Left renal cortex interstitium (tissue), 4 donors: ENCODE measurements at regions not wholly inside any gene's neighbourhood (a gene's known extent, or its start where the extent isn't known, plus 50 kb on each side); places are given as distances from the start of the nearest gene placed in this dataset.
"Not testable (repeated sequence)": the region's sequence is repeated elsewhere in the genome, so short reads cannot be mapped to it uniquely, and the experiment has no call there.

Source experiments
- DNase-seq, 4 donors: peaks; one replicate each; pipeline ENCODE4 v3.0.0-alpha.2; 2013; ENCODE audit warnings: low read depth in 4 of 4, low spot score in 2 of 4, missing footprints in 1 of 4

DNA sequence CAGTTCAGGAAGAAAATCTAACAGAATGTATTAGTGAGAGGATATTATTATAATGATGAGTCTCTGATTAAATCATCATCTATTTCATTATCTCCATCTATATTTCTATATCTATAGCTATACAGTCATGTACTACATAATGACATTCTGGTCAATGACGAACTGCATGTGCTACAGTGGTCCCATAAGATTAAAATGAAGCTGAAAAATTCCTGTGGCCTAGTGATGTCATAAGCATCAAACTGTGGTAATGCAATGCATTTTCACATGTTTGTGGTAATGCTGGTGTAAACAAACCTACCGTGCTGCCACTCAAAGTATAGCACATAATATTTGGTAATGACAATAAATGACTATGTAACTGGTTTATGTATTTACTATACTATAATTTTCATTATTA, 1127.9 kb upstream of the CHAC2 start:
- no peak for DNase-seq

DNA sequence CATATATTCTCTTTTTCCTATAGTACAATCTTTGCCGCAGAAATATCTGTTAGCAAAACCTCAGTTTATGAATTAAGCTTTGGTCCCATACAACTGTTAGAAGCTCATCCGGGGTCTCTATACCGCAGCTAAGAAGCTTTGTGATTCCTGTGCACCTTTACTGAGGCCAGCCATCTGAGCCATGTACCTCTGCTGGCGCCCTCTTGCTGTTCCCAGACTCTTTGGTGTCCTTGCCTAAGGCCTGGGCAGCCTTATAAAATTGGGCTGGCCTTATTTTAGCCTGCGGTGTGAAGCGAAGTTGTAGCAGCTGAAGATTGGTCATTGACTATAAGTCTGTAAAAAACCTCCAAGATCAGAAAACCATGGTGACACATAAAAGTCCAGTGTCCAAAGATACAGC, 1135.1 kb upstream of the CHAC2 start:
- no peak for DNase-seq

DNA sequence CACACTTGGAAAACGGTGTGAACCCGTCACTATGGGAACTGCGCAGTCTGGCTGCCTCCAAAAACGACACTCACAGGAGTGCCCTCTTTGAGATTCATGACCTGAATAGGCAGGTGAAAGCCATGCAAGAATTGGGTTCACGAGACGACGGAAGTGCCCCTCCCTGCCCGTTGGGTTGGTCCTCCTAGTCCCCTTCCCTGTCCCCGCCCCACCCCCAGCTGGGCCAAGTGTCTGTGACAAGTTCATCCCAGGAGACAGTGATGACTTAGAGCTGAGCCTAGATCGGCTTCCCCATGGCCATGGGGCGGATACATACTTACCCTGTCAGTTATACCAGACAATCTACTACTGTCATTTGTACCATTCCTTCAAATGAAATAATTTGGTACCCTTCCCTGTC, 1137.7 kb upstream of the CHAC2 start:
- DNase-seq: no peak

DNA sequence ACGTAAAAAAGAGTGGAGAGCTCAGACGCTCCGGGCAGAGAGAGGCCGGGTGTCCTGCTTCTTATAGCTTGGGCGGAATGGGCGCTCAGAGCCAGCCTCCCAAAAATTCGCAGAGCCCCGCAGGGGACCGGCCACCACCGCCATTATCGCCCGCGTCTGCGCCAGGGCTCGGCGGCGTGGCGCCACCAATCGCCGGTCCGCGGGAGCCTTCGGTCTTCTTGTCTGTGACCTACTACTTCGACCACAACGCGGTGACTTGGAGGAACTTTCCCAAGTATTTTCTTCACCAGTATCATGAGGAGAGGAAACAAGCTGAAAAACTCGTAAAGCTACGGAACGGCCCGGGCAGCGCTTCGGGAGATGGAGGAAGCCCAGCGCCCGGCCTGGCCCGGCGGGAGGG, 1138.1 kb upstream of the CHAC2 start:
- DNase-seq: no peak

DNA sequence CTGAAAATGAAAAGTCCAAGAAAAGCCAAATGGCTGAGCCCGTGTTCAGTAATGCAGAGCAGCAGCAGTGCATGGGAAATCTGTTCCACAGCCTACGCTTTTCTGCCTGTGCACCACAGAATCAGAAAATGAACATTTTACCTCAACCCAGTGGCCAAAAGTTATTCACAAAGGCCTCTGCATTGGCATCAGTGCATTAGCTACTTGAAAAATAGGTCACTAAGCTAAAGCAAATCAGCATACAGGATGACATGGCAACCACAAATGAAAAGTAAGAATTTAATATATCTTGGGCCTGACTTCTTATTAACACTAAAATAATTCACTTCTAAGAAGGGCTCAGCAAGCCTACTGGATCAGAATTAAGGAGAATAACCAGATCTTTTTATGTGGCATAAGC, 1145.3 kb upstream of the CHAC2 start:
- no peak for DNase-seq

- no peak for DNase-seq
Measured at GRCh38 chr2:52613064-52613463, 1154.5 kb upstream of the CHAC2 start.

DNA sequence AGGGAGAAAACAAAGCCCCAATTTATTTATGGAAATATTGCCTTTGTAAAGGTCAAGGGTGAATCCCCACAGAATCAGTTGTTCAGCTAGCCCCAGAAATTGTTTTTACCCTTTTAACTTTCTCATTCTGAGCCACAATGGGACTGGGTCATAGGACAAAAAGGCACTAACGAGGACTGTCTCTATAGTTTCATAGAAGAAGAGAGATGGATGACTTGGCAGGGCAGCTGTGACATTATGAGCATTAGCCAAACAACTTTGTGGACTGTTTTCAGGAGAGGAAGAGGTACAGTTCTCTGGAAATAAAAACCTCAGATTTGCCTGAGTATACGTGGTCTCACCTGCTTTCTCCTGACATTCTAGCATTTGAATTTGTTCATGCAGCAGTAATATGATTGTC, 1155.8 kb upstream of the CHAC2 start:
- DNase-seq: no peak

DNA sequence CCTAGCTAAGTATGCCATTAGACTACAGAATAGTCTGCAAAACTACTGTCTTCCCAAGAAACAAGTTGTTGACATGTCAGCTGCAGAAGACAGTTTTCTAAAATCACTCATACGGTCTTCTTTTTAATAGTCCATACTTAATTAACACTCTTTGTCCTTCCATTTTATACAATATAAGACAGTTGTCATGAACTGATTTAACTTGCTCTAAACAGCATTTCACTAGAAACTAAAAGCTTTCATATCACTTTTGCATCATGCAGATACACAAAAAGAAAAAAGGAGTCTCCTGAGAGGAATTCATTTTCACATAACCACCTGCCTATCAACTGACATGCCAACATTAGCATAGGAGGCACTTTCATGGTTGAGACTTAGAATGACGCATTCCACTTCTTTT, 1159.6 kb upstream of the CHAC2 start:
- DNase-seq: no peak

DNA sequence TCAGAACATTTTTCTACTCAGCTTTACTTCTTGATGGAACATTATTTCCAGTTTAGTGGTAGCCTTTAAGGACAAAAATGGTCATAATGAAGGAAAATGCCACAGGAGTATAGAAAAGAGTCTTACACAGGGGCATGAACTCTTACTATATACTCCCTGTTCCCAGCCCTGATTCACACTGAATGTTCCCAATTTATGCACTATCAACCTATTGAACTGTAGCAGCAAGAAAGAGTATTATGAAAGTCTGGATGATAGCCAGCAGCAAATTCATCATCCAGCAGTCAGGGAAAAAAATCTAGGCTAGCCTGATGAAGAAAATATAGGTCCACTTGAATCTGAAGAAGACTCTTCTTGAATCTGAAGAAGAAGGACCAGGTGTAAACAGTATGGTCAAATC, 1170.3 kb upstream of the CHAC2 start:
- no peak for DNase-seq

DNA sequence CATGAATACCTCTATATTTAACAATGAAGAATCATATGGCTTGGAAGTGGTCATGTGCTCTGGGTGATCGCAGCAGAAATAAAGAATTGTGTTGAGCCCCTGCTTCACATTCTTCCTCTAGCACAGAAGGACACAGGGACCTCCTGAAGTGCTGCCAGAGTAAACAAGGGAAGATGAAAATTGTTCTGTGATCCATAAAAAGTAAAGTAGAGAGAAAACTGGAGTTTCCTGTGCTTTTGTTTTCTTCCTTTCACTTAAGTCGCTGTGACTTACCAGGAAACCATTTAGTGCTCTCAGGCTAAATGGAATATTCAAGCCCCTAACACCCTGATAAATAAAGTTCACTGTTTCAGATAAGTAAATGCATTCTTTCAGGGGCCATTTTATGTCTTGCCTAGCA, 1173.6 kb upstream of the CHAC2 start:
- no peak for DNase-seq

DNA sequence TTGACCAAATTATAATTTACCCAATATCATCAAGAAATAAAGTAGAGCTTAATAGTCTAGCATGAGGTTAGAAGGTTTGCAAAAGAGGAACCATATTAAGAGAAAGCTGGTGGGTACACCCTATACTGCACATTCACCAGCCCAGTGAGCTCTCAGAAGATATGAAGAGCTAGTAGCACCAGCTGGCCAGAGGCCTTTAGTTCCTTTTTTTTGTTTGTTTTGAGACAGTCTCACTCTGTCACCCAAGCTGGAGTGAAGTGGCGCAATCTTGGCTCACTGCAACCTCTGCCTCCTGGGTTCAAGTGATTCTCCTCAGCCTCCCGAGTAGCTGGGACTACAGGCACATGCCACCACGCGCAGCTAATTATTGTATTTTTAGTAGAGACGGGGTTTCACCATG, 1183.5 kb upstream of the CHAC2 start:
- not testable (repeated sequence) for DNase-seq

GRCh38 chr2:52572469-52572894, 1195.1 kb upstream of the CHAC2 start:
- DNase-seq: no peak

GRCh38 chr2:52571380-52572347, 1195.9 kb upstream of the CHAC2 start:
- DNase-seq: no peak

- DNase-seq: no peak
Measured at GRCh38 chr2:52570716-52571115, 1196.9 kb upstream of the CHAC2 start.

- DNase-seq: no peak
Measured at GRCh38 chr2:52563151-52563550, 1204.5 kb upstream of the CHAC2 start.

GRCh38 chr2:52558265-52558664, 1209.3 kb upstream of the CHAC2 start:
- no peak for DNase-seq

DNA sequence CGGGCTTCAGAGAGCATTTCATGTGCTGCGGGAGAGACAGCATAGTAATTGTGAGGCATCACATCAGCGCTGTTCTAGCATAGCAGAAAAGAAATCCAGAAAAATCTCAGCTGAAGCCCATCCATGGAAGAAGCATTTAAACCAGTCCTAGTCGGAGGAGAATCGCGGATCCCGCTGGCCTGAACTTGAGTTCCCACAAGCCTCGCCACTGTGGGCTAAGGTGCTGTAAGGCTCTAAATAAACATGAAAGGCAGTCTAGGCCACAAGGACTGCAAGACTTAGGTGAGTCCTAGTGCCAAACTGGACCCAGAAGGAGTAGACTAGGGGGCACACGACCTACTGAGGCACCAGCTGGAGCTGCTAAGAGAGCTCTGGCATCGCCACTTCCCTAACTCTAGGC, 1225.3 kb upstream of the CHAC2 start:
- DNase-seq: no peak

DNA sequence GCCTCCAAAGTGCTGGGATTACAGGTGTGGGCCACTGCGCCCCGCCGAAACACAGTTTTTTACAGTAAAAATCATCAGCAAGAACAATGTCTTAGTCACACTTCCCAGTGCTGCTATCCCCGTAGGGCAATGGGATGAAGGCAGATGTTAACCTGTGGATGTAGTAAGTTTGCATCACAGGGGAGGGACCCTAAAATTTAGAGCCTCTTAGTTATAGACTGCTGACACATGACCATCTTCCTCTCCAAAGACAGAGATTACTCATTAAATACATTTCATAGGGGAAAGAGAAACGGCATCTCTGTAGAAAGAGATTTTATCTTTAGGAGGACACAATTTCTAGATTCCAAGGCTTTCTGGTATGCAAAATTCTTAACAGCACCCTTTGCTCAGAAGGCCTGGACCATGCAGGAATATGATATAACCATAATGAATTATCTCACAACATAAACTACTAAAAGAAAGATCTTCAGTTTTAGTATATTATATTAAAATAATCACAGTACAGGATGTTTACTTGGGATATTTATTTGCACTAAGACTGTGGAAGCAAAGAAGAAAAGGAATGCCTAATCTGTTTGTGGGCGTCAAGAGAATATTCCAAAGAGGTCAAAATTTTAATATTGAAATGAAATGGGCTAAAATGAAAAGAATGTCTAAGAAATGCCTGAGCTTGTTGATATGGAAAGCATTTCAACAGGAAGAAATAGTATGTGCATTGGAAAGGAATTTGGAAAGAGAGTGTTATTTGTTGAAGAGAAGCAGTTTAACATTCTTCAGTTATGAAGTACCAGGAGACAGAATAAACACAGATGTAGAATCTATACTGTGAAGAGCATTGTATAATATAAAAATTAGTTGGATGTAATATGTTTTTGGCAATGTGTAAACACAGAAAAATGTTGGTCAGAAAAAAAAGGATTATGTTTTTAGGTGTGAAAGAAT, 1228.3 kb upstream of the CHAC2 start:
- no peak for DNase-seq

GRCh38 chr2:52537588-52537987, 1230.0 kb upstream of the CHAC2 start:
- no peak for DNase-seq

GRCh38 chr2:52536929-52537460, 1230.6 kb upstream of the CHAC2 start:
- DNase-seq: no peak

- no peak for DNase-seq
Measured at GRCh38 chr2:52532956-52533355, 1234.6 kb upstream of the CHAC2 start.
